MM.1S (cell line): ENCODE measurements at regions not wholly inside any gene's neighbourhood (a gene's known extent, or its start where the extent isn't known, plus 50 kb on each side); places are given as distances from the start of the nearest gene placed in this dataset.

ENCODE experiments used
- DNase-seq: peaks from one replicate; pipeline ENCODE4 v3.0.0-alpha.2; 2015
- H2AFZ ChIP-seq: fragments of 300-600 bp; sonication (generic); 2 replicates; pipeline ENCODE4 v1.6.0; 2016; ENCODE audit warnings: antibody characterized with exemption, low read length
- H3F3A ChIP-seq: fragments of 300-600 bp; sonication (generic); 2 replicates; pipeline ENCODE4 v1.6.1; 2016; ENCODE audit warnings: mild to moderate bottlenecking, antibody characterized with exemption, low read length, moderate library complexity, mixed read lengths; ENCODE audit not compliant: insufficient read depth
- H3K27ac ChIP-seq: fragments of 300-600 bp; sonication (generic); 2 replicates; pipeline ENCODE4 v1.5.1; 2016; ENCODE audit warnings: mild to moderate bottlenecking, low read length
- H3K27me3 ChIP-seq: fragments of 300-600 bp; sonication (generic); replicated peaks from 2 replicates; pipeline ENCODE4 v1.6.0; 2016; ENCODE audit warnings: low read length; ENCODE audit not compliant: insufficient read depth
- H3K36me3 ChIP-seq: fragments of 300-600 bp; sonication (generic); replicated peaks from 2 replicates; pipeline ENCODE4 v1.6.1; 2016; ENCODE audit warnings: mild to moderate bottlenecking, low read length, mixed read lengths; ENCODE audit not compliant: insufficient read depth
- H3K4me1 ChIP-seq: fragments of 300-600 bp; sonication (generic); 2 replicates; pipeline ENCODE4 v1.6.1; 2016; ENCODE audit warnings: low read length, mixed read lengths
- H3K4me2 ChIP-seq: fragments of 300-600 bp; sonication (generic); 2 replicates; pipeline ENCODE4 v1.6.0; 2016; ENCODE audit warnings: low read depth, low read length
- H3K4me3 ChIP-seq: fragments of 300-600 bp; sonication (generic); 2 replicates; pipeline ENCODE4 v1.5.1; 2016; ENCODE audit warnings: low read length, mixed read lengths
- H3K79me2 ChIP-seq: fragments of 300-600 bp; sonication (generic); 2 replicates; pipeline ENCODE4 v1.6.1; 2016; ENCODE audit warnings: mixed run types, low read length, mixed read lengths
- H3K9ac ChIP-seq: fragments of 300-600 bp; sonication (generic); 2 replicates; pipeline ENCODE4 v1.6.1; 2016; ENCODE audit warnings: low read length, mixed read lengths
- H3K9me2 ChIP-seq: fragments of 300-600 bp; sonication (generic); replicated peaks from 2 replicates; pipeline ENCODE4 v1.6.1; 2016; ENCODE audit warnings: mild to moderate bottlenecking, low read length, mixed read lengths; ENCODE audit not compliant: insufficient read depth
- H3K9me3 ChIP-seq: fragments of 300-600 bp; sonication (generic); replicated peaks from 2 replicates; pipeline ENCODE4 v1.6.1; 2016; ENCODE audit warnings: mild to moderate bottlenecking, low read length, mixed read lengths; ENCODE audit not compliant: insufficient read depth
- H4K20me1 ChIP-seq: fragments of 300-600 bp; sonication (generic); 2 replicates; pipeline ENCODE4 v1.6.1; 2016; ENCODE audit warnings: mild to moderate bottlenecking, low read length, moderate library complexity, mixed read lengths; ENCODE audit not compliant: insufficient read depth
- EZH2 ChIP-seq: fragments of 300-600 bp; sonication (generic); optimal IDR thresholded peaks from 2 replicates; pipeline ENCODE3; 2017; ENCODE audit warnings: low read depth, mild to moderate bottlenecking, antibody characterized with exemption, low read length, mixed read lengths
- EZH2phosphoT487 ChIP-seq: fragments of 300-600 bp; sonication (generic); IDR thresholded peaks from 2 replicates; pipeline ENCODE4 v1.6.1; 2018; ENCODE audit warnings: antibody characterized with exemption, low read length
- TF ChIP-seq, protein P1 (sequence below): fragments of 300-600 bp; sonication (generic); IDR thresholded peaks from 2 replicates; pipeline ENCODE4 v1.5.1; 2016; ENCODE audit warnings: antibody characterized with exemption, low read length, mixed read lengths

DNA sequence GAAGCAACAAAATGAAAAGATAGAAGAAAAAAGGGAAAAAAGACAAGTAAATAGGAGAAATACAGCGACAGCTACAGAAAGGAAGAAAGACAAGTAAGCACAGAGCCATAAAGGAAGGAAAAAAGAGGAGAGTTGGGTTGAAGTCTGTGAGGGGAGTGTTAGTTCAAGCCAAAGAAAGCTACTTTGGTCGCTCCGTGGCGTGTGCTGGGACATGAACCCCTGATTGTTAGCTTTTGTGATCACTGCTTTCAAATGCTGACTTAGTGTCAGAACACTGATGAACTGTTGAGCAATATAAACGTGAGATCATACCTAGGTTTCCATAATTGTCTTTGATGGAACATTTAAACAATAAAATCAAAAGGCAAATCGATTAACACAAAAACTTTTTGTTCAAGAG lies 370.1 kb downstream of the TMEM161B start:
- no peaks in the 10 kb centered on the region for H3K79me2 ChIP-seq
- H2AFZ ChIP-seq, result no peak overlapping the region
- H4K20me1 ChIP-seq, result no peaks in the 10 kb centered on the region
- H3F3A ChIP-seq, result no peaks in the 10 kb centered on the region
- H3K36me3 ChIP-seq, result no peaks in the 10 kb centered on the region
- no peak overlapping the region for H3K4me3 ChIP-seq
- H3K4me2 ChIP-seq, result no peak overlapping the region
- H3K9me3 ChIP-seq, result no peaks in the 10 kb centered on the region
- DNase-seq, result no peak
- no peaks in the 10 kb centered on the region for H3K27me3 ChIP-seq
- no peak overlapping the region for H3K27ac ChIP-seq
- no peak overlapping the region for H3K9ac ChIP-seq
- TF ChIP-seq EZH2phosphoT487 (no peak), EZH2 (no peak)
- TF ChIP-seq, protein P1, sequence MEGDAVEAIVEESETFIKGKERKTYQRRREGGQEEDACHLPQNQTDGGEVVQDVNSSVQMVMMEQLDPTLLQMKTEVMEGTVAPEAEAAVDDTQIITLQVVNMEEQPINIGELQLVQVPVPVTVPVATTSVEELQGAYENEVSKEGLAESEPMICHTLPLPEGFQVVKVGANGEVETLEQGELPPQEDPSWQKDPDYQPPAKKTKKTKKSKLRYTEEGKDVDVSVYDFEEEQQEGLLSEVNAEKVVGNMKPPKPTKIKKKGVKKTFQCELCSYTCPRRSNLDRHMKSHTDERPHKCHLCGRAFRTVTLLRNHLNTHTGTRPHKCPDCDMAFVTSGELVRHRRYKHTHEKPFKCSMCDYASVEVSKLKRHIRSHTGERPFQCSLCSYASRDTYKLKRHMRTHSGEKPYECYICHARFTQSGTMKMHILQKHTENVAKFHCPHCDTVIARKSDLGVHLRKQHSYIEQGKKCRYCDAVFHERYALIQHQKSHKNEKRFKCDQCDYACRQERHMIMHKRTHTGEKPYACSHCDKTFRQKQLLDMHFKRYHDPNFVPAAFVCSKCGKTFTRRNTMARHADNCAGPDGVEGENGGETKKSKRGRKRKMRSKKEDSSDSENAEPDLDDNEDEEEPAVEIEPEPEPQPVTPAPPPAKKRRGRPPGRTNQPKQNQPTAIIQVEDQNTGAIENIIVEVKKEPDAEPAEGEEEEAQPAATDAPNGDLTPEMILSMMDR, result no peak
- H3K4me1 ChIP-seq, result no peaks in the 10 kb centered on the region
- no peaks in the 10 kb centered on the region for H3K9me2 ChIP-seq

DNA sequence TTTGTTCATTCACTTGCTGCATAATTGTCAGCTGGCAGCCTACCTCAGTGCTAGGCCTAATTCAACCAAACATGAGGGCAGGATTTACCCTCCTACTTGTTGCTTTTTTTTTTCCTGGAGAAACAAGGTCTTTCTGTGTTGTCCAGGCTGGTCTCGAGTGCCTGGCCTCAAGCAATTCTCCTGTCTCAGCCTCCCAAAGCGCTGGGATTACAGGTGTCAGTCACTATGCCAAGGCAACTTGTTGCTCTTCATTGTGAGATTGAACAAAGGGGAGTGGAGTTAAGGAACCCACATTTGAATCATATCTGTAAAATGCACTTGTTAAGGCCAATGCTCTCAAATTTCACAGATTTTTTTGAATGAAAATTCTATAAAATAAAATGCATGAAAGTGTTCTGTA lies 380.5 kb downstream of the TMEM161B start:
- Histone ChIP-seq H3K4me2 (no peak overlapping the region), H3K27ac (no peak overlapping the region), H3K4me3 (no peak overlapping the region), H3K36me3 (no peaks in the 10 kb centered on the region), H2AFZ (no peak overlapping the region), H3F3A (no peaks in the 10 kb centered on the region), H3K9ac (no peak overlapping the region), H4K20me1 (no peaks in the 10 kb centered on the region), H3K27me3 (no peaks in the 10 kb centered on the region), H3K79me2 (no peaks in the 10 kb centered on the region), H3K9me2 (no peaks in the 10 kb centered on the region), H3K9me3 (no peaks in the 10 kb centered on the region), H3K4me1 (no peaks in the 10 kb centered on the region)
- no peak for DNase-seq
- TF ChIP-seq EZH2 (no peak), EZH2phosphoT487 (no peak)
- TF ChIP-seq, protein P1, result no peak

DNA sequence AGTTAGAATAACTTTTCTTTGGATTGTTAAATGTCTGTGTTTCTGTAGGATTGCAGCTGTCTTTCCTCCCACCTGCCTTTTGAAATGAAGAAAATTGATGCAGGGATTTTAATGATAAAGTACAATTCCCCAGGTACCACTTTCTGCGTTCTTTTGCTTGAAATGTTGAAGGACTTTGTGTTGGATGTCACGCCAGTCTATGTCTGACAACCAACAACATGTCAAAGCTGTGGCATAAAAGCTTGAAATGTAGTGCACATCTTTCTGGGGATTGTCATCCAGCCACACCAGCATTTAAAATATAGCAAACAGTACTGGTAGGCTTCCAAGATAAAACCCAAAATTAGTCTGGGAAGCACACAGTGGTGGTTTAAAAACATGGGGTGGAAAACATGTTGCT lies 381.4 kb downstream of the TMEM161B start:
- H3K4me3 ChIP-seq, result no peak overlapping the region
- H3K9ac ChIP-seq, result no peak overlapping the region
- TF ChIP-seq EZH2phosphoT487 (no peak), EZH2 (no peak)
- TF ChIP-seq, protein P1, result no peak
- H3K9me3 ChIP-seq, result no peaks in the 10 kb centered on the region
- no peaks in the 10 kb centered on the region for H3K36me3 ChIP-seq
- no peak for DNase-seq
- H3F3A ChIP-seq, result no peaks in the 10 kb centered on the region
- H3K4me1 ChIP-seq, result no peaks in the 10 kb centered on the region
- no peaks in the 10 kb centered on the region for H3K79me2 ChIP-seq
- H4K20me1 ChIP-seq, result no peaks in the 10 kb centered on the region
- no peak overlapping the region for H3K27ac ChIP-seq
- H3K27me3 ChIP-seq, result no peaks in the 10 kb centered on the region
- H3K9me2 ChIP-seq, result no peaks in the 10 kb centered on the region
- H3K4me2 ChIP-seq, result no peak overlapping the region
- no peak overlapping the region for H2AFZ ChIP-seq
